Lung (tissue), 11 donors: ENCODE measurements at regions not wholly inside any gene's neighbourhood (a gene's known extent, or its start where the extent isn't known, plus 50 kb on each side); places are given as distances from the start of the nearest gene placed in this dataset.

Experiments used
- ATAC-seq: fragments of 200-7000 bp; cut with Tn5 transposase; one replicate; pipeline ENCODE4 v1.9.1; 2020; ENCODE audit warnings: moderate number of reproducible peaks; ENCODE audit not compliant: insufficient read depth, low FRiP score
- DNase-seq, 3 donors: peaks; one replicate each; pipeline ENCODE4 v3.0.0-alpha.2; 2013 to 2017
- H3K27ac ChIP-seq, 2 donors: one replicate each; pipeline ENCODE4 v1.5.1; 2013; ENCODE audit warnings: mild to moderate bottlenecking in 2 of 2, moderate library complexity in 2 of 2, control low read depth in 1 of 2, inconsistent platforms in 1 of 2, low read depth in 1 of 2, low read length in 1 of 2
- H3K27me3 ChIP-seq, 3 donors: one replicate each; pipeline ENCODE4 v1.5.1; 2013; ENCODE audit warnings: low read length in 2 of 3; ENCODE audit not compliant: control insufficient read depth in 3 of 3, insufficient read depth in 3 of 3
- H3K36me3 ChIP-seq, 4 donors: one replicate each; pipeline ENCODE4 v1.5.1; 2013; ENCODE audit warnings: low read length in 4 of 4, mild to moderate bottlenecking in 1 of 4, moderate library complexity in 1 of 4; ENCODE audit not compliant: control insufficient read depth in 4 of 4, insufficient read depth in 4 of 4
- H3K4me1 ChIP-seq, 5 donors: one replicate each; pipeline ENCODE4 v1.5.1; 2013; ENCODE audit warnings: low read length in 5 of 5, mild to moderate bottlenecking in 2 of 5, moderate library complexity in 1 of 5; ENCODE audit not compliant: control insufficient read depth in 5 of 5, insufficient read depth in 5 of 5
- H3K4me3 ChIP-seq: one replicate; pipeline ENCODE4 v1.5.1; 2013; ENCODE audit warnings: mild to moderate bottlenecking, control low read depth, moderate library complexity
- H3K9ac ChIP-seq, 2 donors: one replicate each; pipeline ENCODE4 v1.5.1; 2013; ENCODE audit warnings: low read length in 2 of 2, control low read depth in 1 of 2; ENCODE audit not compliant: insufficient read depth in 1 of 2
- H3K9me3 ChIP-seq, 4 donors: one replicate each; pipeline ENCODE4 v1.5.1; 2013; ENCODE audit warnings: low read length in 3 of 4, mild to moderate bottlenecking in 1 of 4, moderate library complexity in 1 of 4; ENCODE audit not compliant: control insufficient read depth in 4 of 4, insufficient read depth in 3 of 4
- WGBS, 2 donors: extraction: QIAGEN DNeasy Blood & Tissue Kit; methylation state at CpG; one replicate each; pipeline ENCODE4 v1.1.7; 2013; 5-methylcytosine and 5-hydroxymethylcytosine counted together
- TF ChIP-seq, protein P1 (sequence below): IDR thresholded peaks from 2 replicates; pipeline ENCODE4 v1.5.1; 2012; ENCODE audit warnings: mild to moderate bottlenecking; ENCODE audit errors: control extremely low read depth, extremely low read depth
- donor health status: control.
- donor health status: control.
- donor health status: Bipolar disorder and iron deficiency.
- donor health status: healthy.
- donor health status: DM: yes; HTN: yes; CAD: no.

DNA sequence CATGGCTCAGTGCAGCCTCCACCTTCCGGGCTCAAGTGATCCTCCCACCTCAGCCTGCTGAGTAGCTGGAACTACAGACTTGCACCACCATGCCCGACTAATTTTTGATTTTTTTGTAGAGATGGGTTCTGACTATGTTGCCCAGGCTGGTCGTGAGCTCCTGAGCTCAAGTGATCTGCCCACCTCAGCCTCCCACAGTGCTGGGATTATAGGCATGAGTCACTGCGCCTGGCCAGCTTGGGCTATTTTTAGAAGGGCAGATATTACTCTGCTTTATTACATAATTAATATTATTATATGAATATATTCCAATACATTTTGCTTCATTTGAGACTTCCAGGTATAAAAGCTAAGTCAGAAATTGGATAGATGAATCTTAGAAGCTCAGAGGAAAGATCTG is 143.7 kb upstream of the ANK2 start:
- TF ChIP-seq, protein P1, sequence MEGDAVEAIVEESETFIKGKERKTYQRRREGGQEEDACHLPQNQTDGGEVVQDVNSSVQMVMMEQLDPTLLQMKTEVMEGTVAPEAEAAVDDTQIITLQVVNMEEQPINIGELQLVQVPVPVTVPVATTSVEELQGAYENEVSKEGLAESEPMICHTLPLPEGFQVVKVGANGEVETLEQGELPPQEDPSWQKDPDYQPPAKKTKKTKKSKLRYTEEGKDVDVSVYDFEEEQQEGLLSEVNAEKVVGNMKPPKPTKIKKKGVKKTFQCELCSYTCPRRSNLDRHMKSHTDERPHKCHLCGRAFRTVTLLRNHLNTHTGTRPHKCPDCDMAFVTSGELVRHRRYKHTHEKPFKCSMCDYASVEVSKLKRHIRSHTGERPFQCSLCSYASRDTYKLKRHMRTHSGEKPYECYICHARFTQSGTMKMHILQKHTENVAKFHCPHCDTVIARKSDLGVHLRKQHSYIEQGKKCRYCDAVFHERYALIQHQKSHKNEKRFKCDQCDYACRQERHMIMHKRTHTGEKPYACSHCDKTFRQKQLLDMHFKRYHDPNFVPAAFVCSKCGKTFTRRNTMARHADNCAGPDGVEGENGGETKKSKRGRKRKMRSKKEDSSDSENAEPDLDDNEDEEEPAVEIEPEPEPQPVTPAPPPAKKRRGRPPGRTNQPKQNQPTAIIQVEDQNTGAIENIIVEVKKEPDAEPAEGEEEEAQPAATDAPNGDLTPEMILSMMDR, result no peak
- Histone ChIP-seq H3K4me1 (peaks cover 0 to 10% (median 0%) of the 10 kb centered on the region in 5 donors), H3K36me3 (no peaks in the 10 kb centered on the region), H3K27me3 (no peaks in the 10 kb centered on the region), H3K27ac (no peak overlapping the region), H3K9me3 (no peaks in the 10 kb centered on the region), H3K4me3 (no peak overlapping the region), H3K9ac (no peak overlapping the region)
- no peak for DNase-seq
- 80 to 91% methylated on average over 4 of the region's 4 CpGs for WGBS, 2 donors
- ATAC-seq, result no peak

DNA sequence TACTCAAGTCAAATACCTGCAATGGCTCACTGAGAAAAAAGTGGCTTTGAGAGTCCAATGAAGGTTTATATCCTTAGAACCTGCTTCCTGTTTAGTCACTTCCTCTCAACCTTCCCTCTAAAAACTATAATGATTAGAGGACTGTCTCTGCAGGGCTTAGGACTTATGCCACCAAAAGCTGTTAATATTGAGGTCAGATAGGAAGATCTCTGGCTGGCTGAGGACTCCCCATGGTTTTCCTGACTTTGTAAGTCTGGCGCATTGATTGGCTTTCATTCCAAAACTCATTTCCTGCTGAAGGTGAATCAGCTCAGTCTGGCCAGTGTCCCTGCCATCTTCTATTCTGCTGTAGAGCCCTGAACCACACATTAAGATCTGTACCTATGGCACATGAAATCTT is 140.9 kb upstream of the ANK2 start:
- DNase-seq (no peak), ATAC-seq (no peak)
- no peak overlapping the region for H3K27ac ChIP-seq
- no peak overlapping the region for H3K4me3 ChIP-seq
- whole genome bisulfite sequencing, 2 donors, result 73 to 85% methylated on average over 1 of the region's 1 CpG
- no peaks in the 10 kb centered on the region for H3K27me3 ChIP-seq
- TF ChIP-seq, protein P1, result no peak
- H3K9ac ChIP-seq, result no peak overlapping the region
- peaks cover 0 to 12% (median 0%) of the 10 kb centered on the region in 5 donors for H3K4me1 ChIP-seq
- H3K36me3 ChIP-seq, result no peaks in the 10 kb centered on the region
- no peaks in the 10 kb centered on the region for H3K9me3 ChIP-seq

DNA sequence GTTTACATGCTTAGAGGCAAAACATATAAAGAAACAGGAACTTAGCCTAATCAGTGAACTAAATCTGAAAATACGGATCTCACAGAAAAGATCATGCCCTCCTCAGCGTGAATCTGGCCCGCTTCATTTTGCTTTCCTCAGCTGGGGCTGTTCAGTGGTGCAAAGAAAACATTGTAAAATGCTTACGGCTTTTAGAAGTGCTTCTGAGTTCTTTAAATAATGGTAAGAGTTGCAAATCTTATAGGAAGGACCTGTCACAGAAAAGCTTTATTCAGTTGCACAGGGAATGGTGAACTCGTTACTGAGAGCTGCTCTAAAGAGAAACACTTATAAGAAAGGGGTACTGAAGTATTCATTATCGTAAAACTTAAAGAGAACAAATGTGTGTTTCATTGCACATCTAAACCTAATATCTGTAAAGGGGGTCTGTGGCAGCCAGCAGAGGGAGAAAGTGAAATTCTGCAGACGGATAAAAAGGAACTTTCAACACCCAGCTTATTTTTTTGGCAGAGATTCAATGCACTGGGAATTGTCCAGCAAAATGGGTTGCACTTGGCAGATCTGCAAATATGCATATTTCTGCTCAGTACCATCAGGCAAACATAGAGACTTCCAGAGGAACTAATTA is 139.2 kb upstream of the ANK2 start:
- TF ChIP-seq, protein P1, result no peak
- Histone ChIP-seq H3K9ac (no peak overlapping the region), H3K36me3 (no peaks in the 10 kb centered on the region), H3K9me3 (no peaks in the 10 kb centered on the region), H3K4me1 (peaks cover 0 to 12% (median 0%) of the 10 kb centered on the region in 5 donors), H3K27me3 (no peaks in the 10 kb centered on the region), H3K27ac (no peak overlapping the region), H3K4me3 (no peak overlapping the region)
- ATAC-seq (no peak), DNase-seq (peak; percentile 71 to 92 (median 85))
- 11 to 19% methylated on average over 7 of the region's 7 CpGs for WGBS, 2 donors

DNA sequence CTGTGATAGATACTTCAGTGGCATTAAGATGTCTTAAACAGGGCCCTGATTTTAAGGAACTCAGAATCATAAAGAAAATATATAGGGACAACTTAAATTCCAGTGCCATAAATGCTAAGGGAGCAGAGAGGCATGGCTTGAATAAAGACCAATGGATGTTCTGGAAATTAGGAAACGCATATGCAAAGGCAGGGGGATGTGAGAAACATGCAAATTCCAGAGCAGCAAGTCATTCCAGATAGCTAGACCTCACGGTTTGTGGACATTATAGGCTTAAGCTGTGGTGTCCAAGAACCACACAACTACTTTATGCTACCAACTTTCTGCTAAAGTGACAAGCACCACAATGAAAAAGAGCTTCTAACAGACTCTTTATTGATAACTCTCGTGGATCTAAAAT is 132.6 kb upstream of the ANK2 start:
- Histone ChIP-seq H3K36me3 (no peaks in the 10 kb centered on the region), H3K4me3 (no peak overlapping the region), H3K4me1 (no peaks in the 10 kb centered on the region), H3K9ac (no peak overlapping the region), H3K27ac (no peak overlapping the region), H3K27me3 (no peaks in the 10 kb centered on the region), H3K9me3 (no peaks in the 10 kb centered on the region)
- TF ChIP-seq, protein P1, result no peak
- 72 to 80% methylated on average over 3 of the region's 3 CpGs for WGBS, 2 donors
- ATAC-seq (no peak), DNase-seq (no peak)
